Psoas muscle (tissue), 7 donors: ENCODE measurements at regions not wholly inside any gene's neighbourhood (a gene's known extent, or its start where the extent isn't known, plus 50 kb on each side); places are given as distances from the start of the nearest gene placed in this dataset.
"Not testable (repeated sequence)": the region's sequence is repeated elsewhere in the genome, so short reads cannot be mapped to it uniquely, and the experiment has no call there.

Source experiments
- ATAC-seq, 4 donors: fragments of 200-7000 bp; cut with Tn5 transposase; one replicate each; pipeline ENCODE4 v1.9.1; 2020; ENCODE audit warnings: moderate library complexity in 3 of 4, mild to moderate bottlenecking in 2 of 4
- DNase-seq, 2 donors: peaks; one replicate each; pipeline ENCODE4 v3.0.0-alpha.2; 2020
- H3K27ac ChIP-seq: fragments of 200-600 bp; one replicate; pipeline ENCODE4 v1.8.0; 2022
- H3K27me3 ChIP-seq, 3 donors: fragments of 200-600 bp in 1 of 3; one replicate each; pipeline versions ENCODE4 v1.6.1 to v1.8.0; 2013 to 2022; ENCODE audit warnings: low read length in 2 of 3, mild to moderate bottlenecking in 2 of 3, moderate library complexity in 1 of 3; ENCODE audit not compliant: insufficient read depth in 3 of 3
- H3K36me3 ChIP-seq, 2 donors: fragments of 200-600 bp in 1 of 2; one replicate each; pipeline versions ENCODE4 v1.6.1 to v1.8.0; 2013 to 2022; ENCODE audit warnings: low read depth in 1 of 2, mild to moderate bottlenecking in 1 of 2, moderate library complexity in 1 of 2; ENCODE audit not compliant: insufficient read depth in 1 of 2
- H3K4me1 ChIP-seq: fragments of 200-600 bp; one replicate; pipeline ENCODE4 v1.8.0; 2022
- H3K4me3 ChIP-seq: fragments of 200-600 bp; one replicate; pipeline ENCODE4 v1.8.0; 2022; ENCODE audit warnings: mild to moderate bottlenecking
- H3K9me3 ChIP-seq: fragments of 200-600 bp; one replicate; pipeline ENCODE4 v1.8.0; 2022
- WGBS, 3 donors: extraction: QIAGEN DNeasy Blood & Tissue Kit; methylation state at CpG; one replicate each; pipeline versions ENCODE4 v1.1.6 to v1.1.7; 2013; 5-methylcytosine and 5-hydroxymethylcytosine counted together
- intact Hi-C, 2 donors: fragments of 100-400 bp; cut with DNase I; formaldehyde crosslinking; loops; one replicate each; pipeline versions ENCODE4 v1.11.0 to v1.14.2; 2022
- TF ChIP-seq, protein P1 (sequence below): fragments of 200-600 bp; IDR thresholded peaks from one replicate; pipeline ENCODE4 v1.8.0; 2022; ENCODE audit warnings: antibody characterized with exemption
- donor health status: healthy with polysubstance abuse.
- donor health status: DM: no; HTN: no; CAD: no; lungs with moderate emphysema.
- donor health status: Bipolar disorder and iron deficiency.
- donor health status: healthy.
- donor health status: DM: yes; HTN: yes; CAD: no.
- donor health status: DM: no; HTN: no; CAD: no.
- donor health status: DM: yes; HTN: yes; CAD: no.

- H3K36me3 ChIP-seq, ATAC-seq, H3K4me3 ChIP-seq, intact Hi-C loops, H3K4me1 ChIP-seq, DNase-seq, H3K9me3 ChIP-seq, H3K27ac ChIP-seq, H3K27me3 ChIP-seq: not testable (repeated sequence)
- 71 to 79% (median 76%) methylated on average over 9 to 15 of the region's 15 CpGs for WGBS, 3 donors
Measured at GRCh38 chr1:222470252-222470805, 77.6 kb downstream of the HHIPL2 start.

DNA sequence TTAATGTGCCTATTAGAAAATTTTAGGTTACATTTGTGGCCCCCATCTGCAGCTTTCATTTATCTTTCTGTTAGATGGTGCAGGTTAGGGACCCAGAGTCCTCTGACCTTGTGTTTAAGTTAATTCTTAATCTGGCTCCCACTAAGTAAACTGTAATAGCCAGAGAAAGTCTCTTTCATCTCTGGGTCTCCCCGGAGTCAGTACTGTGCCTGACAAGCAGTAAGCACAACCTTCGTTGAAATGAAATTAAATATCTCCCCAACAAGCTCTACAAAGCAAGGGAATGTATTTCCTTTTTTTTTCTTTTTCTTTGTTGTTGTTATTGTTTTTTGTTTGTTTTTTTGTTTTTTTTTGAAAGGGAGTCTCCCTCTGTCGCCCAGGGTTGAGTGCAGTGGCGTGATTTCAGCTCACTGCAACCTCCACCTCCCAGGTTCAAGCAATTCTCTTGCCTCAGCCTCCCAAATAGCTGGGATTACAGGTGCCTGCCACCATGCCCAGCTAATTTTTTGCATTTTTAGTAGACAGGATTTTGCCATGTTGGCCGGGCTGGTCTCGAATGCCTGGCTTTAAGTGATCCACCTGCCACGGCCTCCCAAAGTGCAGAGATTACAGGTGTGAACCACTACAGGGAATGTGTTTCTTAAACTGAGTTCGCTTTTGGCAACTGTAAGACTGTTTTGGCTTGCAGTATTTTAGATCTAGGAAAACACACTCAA is 81.6 kb downstream of the HHIPL2 start:
- no peaks in the 10 kb centered on the region for H3K4me1 ChIP-seq
- 90 to 93% (median 90%) methylated on average over 8 of the region's 8 CpGs for WGBS, 3 donors
- intact Hi-C loops, result loop anchor here (5.0 to 10.0 kb wide), 4 partner anchors 151 to 618 kb away; partner anchors contain the start of genes AIDA (in 2 of the 2), BROX (in 2 of the 2) and MIA3 (in 1 of the 2)
- H3K36me3 ChIP-seq, result no peaks in the 10 kb centered on the region
- H3K4me3 ChIP-seq, result peak overlapping the region; percentile 56
- H3K27me3 ChIP-seq, result no peaks in the 10 kb centered on the region
- H3K9me3 ChIP-seq, result no peaks in the 10 kb centered on the region
- TF ChIP-seq, protein P1, sequence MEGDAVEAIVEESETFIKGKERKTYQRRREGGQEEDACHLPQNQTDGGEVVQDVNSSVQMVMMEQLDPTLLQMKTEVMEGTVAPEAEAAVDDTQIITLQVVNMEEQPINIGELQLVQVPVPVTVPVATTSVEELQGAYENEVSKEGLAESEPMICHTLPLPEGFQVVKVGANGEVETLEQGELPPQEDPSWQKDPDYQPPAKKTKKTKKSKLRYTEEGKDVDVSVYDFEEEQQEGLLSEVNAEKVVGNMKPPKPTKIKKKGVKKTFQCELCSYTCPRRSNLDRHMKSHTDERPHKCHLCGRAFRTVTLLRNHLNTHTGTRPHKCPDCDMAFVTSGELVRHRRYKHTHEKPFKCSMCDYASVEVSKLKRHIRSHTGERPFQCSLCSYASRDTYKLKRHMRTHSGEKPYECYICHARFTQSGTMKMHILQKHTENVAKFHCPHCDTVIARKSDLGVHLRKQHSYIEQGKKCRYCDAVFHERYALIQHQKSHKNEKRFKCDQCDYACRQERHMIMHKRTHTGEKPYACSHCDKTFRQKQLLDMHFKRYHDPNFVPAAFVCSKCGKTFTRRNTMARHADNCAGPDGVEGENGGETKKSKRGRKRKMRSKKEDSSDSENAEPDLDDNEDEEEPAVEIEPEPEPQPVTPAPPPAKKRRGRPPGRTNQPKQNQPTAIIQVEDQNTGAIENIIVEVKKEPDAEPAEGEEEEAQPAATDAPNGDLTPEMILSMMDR, result no peak
- DNase-seq (no peak), ATAC-seq (no peak)
- H3K27ac ChIP-seq, result peak overlapping the region; percentile 77

DNA sequence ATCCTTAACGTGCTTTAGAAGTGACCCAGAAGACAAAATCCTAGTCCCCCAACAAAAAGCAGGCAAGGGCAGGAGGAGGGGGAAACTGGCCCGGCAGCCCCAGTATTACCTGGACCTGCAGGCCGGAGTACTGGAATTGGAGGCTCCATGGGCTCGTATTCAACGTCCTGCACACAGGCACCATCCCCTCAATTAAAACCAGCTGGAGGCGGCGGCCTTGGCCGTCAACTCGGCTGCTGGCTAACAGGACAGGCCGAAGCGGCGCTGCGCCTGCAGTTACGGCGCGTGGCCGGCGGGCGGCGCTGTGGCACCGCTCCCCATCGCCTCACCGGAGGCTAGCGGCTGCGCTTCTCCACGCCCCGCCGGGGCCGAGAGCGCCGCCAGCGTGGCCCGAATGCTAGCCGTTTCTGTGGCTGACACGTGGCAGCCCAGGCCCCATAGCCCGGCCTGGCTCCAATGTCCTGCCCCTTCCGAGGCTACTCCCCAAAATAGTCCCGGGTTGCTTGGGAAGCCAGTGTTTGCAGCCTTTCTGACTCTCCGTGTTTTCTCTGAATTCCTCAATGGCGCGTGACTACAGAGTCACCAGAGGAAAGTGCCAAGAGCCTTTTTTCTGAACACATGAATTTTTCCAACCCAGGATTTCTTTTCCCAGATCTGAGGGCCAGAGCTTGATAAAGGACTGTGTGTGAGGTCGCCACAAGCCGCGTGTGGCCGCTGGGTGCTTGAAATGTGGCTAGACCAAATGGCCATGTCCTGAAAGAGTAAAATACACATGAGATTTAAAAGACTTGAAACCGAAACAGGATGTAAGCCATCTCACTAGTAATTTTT is 82.5 kb downstream of the HHIPL2 start:
- Histone ChIP-seq H3K36me3 (no peaks in the 10 kb centered on the region), H3K4me1 (no peaks in the 10 kb centered on the region), H3K9me3 (no peaks in the 10 kb centered on the region), H3K4me3 (peak overlapping the region; percentile 56), H3K27me3 (no peaks in the 10 kb centered on the region), H3K27ac (peak overlapping the region; percentile 77)
- ATAC-seq, result peak; percentile 99 to 100 (median 100)
- intact Hi-C loops, result loop anchor here (1.0 to 10.0 kb wide), 5 partner anchors 152 to 619 kb away; partner anchors contain the start of genes AIDA (in 2 of the 2), BROX (in 2 of the 2) and MIA3 (in 1 of the 2)
- 1 to 4% (median 2%) methylated on average over 45 to 46 of the region's 46 CpGs for WGBS, 3 donors
- TF ChIP-seq, protein P1, result peak; percentile 100
- peak; percentile 93 to 96 for DNase-seq

DNA sequence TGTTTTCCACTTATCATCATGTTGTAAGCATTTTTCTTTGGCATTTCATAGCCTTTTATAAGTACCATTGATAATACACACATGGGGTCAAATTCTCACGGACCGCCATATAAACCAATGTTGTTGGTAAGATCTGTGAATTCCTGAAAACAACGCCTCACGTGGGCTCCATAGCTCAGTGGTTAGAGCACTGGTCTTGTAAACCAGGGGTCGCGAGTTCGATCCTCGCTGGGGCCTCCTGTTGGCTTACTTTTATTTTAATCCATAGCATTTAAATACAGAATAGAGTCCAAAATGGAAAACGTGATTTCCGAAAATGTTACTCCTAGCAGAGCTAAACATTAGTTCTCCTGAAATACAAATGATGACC is 83.1 kb downstream of the HHIPL2 start:
- no peaks in the 10 kb centered on the region for H3K36me3 ChIP-seq
- peak overlapping the region; percentile 56 for H3K4me3 ChIP-seq
- peak; percentile 51 to 74 for DNase-seq
- intact Hi-C loops, result loop anchor here (1.0 to 10.0 kb wide), 5 partner anchors 152 to 620 kb away; partner anchors contain the start of genes AIDA (in 2 of the 2), BROX (in 2 of the 2) and MIA3 (in 1 of the 2)
- 32 to 41% (median 34%) methylated on average over 10 of the region's 10 CpGs for WGBS, 3 donors
- H3K9me3 ChIP-seq, result no peaks in the 10 kb centered on the region
- peak overlapping the region; percentile 77 for H3K27ac ChIP-seq
- TF ChIP-seq, protein P1, result no peak
- H3K4me1 ChIP-seq, result peaks cover 2% of the 10 kb centered on the region
- H3K27me3 ChIP-seq, result no peaks in the 10 kb centered on the region
- ATAC-seq, result no peak
